HEK293 (cell line): ENCODE measurements at regions not wholly inside any gene's neighbourhood (a gene's known extent, or its start where the extent isn't known, plus 50 kb on each side); places are given as distances from the start of the nearest gene placed in this dataset.

Source experiments
- CTCF ChIP-seq: fragments of 450-650 bp; formaldehyde crosslinking; IDR thresholded peaks from 2 replicates; pipeline ENCODE4 v1.5.1; 2016; ENCODE audit warnings: missing biosample characterization, missing genetic modification characterization
- MYNN ChIP-seq: fragments of 450-650 bp; formaldehyde crosslinking; IDR thresholded peaks from 2 replicates; pipeline ENCODE4 v1.5.1; 2016; ENCODE audit warnings: missing biosample characterization, missing genetic modification characterization, borderline replicate concordance
- ZFP41 ChIP-seq: fragments of 450-650 bp; formaldehyde crosslinking; IDR thresholded peaks from 2 replicates; pipeline ENCODE4 v1.5.1; 2016; ENCODE audit warnings: missing biosample characterization, missing genetic modification characterization, borderline replicate concordance
- ZIC2 ChIP-seq: fragments of 450-650 bp; formaldehyde crosslinking; IDR thresholded peaks from 2 replicates; pipeline ENCODE4 v1.5.1; 2016; ENCODE audit warnings: missing biosample characterization, missing genetic modification characterization
- ZNF274 ChIP-seq, 2 experiments: fragments of 200-500 bp in 1 of 2; fragments of 450-650 bp in 1 of 2; sonication (Bioruptor generic) in 1 of 2; formaldehyde crosslinking in 1 of 2; IDR thresholded peaks; 2 replicates each; pipeline versions ENCODE4 v1.5.1 to v1.6.1; 2014 to 2016; ENCODE audit warnings: borderline replicate concordance in 1 of 2, inconsistent platforms in 1 of 2, low read length in 1 of 2, missing biosample characterization in 1 of 2, missing genetic modification characterization in 1 of 2
- ZNF571 ChIP-seq: fragments of 450-650 bp; formaldehyde crosslinking; IDR thresholded peaks from 2 replicates; pipeline ENCODE4 v1.5.0; 2017; ENCODE audit warnings: missing biosample characterization, missing genetic modification characterization
- ZNF768 ChIP-seq: fragments of 450-650 bp; formaldehyde crosslinking; IDR thresholded peaks from 2 replicates; pipeline ENCODE4 v1.5.1; 2018; ENCODE audit warnings: missing biosample characterization, mild to moderate bottlenecking, missing genetic modification characterization

- TF ChIP-seq CTCF (tag by site-specific recombination) (no peak), ZIC2 (tag by site-specific recombination) (no peak), MYNN (tag by site-specific recombination) (no peak), ZFP41 (tag by site-specific recombination) (no peak), ZNF768 (tag by site-specific recombination) (no peak), ZNF571 (tag by site-specific recombination) (no peak), ZNF274 (IDR thresholded peaks at IDR 0.05; ENCODE audit: low read length) (no peak), ZNF274 (tag by site-specific recombination; IDR thresholded peaks at IDR 0.05; ENCODE audit: borderline replicate concordance) (no peak)
Observed at GRCh38 chr6:76940191-76940590, 523.1 kb downstream of the HTR1B start.
